ENCODE measurements at regions not wholly inside any gene's neighbourhood (a gene's known extent, or its start where the extent isn't known, plus 50 kb on each side); places are given as distances from the start of the nearest gene placed in this dataset.

GRCh38 chr1:57957576-57957975 lies 533.7 kb upstream of the DAB1 start:
- no peak for DNase-seq (ENCODE audit: low read depth in 1 of 2, low spot score in 1 of 2)
- TF ChIP-seq JUND (IDR thresholded peaks at IDR 0.05; ENCODE audit: low read depth) = no peak
- in situ Hi-C loops (cut with HindIII; ENCODE audit: low pct_unique_long_range_greater_than_20kb, low sequenced_read_pairs) = no loop called here

- no peak for DNase-seq (ENCODE audit: low read depth in 1 of 2, low spot score in 1 of 2)
- TF ChIP-seq JUND (IDR thresholded peaks at IDR 0.05; ENCODE audit: low read depth) = no peak
- in situ Hi-C loops (cut with HindIII; ENCODE audit: low pct_unique_long_range_greater_than_20kb, low sequenced_read_pairs) = no loop called here
These were observed 527.5 kb upstream of the DAB1 start for GRCh38 chr1:57951390-57951789.

GRCh38 chr1:57949168-57949567 lies 525.3 kb upstream of the DAB1 start:
- no peak for TF ChIP-seq JUND (IDR thresholded peaks at IDR 0.05; ENCODE audit: low read depth)
- in situ Hi-C loops (cut with HindIII; ENCODE audit: low pct_unique_long_range_greater_than_20kb, low sequenced_read_pairs) = no loop called here
- DNase-seq (ENCODE audit: low read depth in 1 of 2, low spot score in 1 of 2) = no peak

DNA sequence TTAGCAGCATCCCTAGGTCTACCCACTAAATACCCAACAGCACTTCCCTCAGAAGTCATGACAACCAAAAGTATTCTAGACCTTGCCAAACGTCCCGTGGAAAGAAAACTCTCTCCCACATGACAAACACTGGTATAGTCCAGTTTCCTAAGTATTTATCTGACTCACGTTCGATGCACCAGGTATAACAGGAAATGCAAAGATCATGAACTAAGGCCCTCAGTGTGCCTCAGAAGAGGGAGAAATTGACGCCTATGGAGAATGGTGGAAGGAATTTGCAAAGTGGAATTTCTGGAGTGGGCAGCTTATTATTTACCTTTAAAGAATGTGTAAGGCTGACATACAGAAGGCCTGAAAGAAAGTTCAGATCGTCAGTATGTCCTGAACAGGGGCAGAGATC lies 523.6 kb upstream of the DAB1 start:
- in situ Hi-C loops (cut with HindIII; ENCODE audit: low pct_unique_long_range_greater_than_20kb, low sequenced_read_pairs) = no loop called here
- no peak for TF ChIP-seq JUND (IDR thresholded peaks at IDR 0.05; ENCODE audit: low read depth)
- DNase-seq (ENCODE audit: low read depth in 1 of 2, low spot score in 1 of 2) = no peak

- DNase-seq (ENCODE audit: low read depth in 1 of 2, low spot score in 1 of 2) = no peak
- in situ Hi-C loops (cut with HindIII; ENCODE audit: low pct_unique_long_range_greater_than_20kb, low sequenced_read_pairs) = no loop called here
- TF ChIP-seq JUND (IDR thresholded peaks at IDR 0.05; ENCODE audit: low read depth) = no peak
These were observed 521.2 kb upstream of the DAB1 start for GRCh38 chr1:57945045-57945444.

GRCh38 chr1:57943365-57943764 lies 519.5 kb upstream of the DAB1 start:
- TF ChIP-seq JUND (IDR thresholded peaks at IDR 0.05; ENCODE audit: low read depth) = no peak

DNA sequence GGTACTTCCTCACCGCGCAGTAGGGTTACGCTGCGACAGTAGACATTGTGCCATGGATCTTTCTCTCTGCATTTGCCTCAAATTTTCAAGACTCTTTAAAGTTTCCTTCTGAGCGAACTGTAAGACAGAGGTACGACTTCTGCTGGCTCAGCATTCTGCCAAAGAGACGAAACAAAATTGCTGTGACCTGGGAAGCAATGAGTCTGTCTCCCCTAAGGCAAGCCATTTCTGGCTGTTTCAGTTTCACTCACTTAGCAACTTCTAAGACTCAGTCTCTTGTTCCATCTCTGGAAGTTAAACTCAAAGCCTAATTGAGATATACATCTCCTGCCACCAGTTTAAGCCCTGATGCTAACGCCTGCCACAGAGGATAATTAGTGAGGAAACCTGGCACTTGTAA lies 510.9 kb upstream of the DAB1 start:
- TF ChIP-seq JUND (IDR thresholded peaks at IDR 0.05; ENCODE audit: low read depth) = no peak
- DNase-seq (ENCODE audit: low read depth in 1 of 2, low spot score in 1 of 2) = no peak
- in situ Hi-C loops (cut with HindIII; ENCODE audit: low pct_unique_long_range_greater_than_20kb, low sequenced_read_pairs) = no loop called here

More at GRCh38 chr1:57943365-57943764, 519.5 kb upstream of the DAB1 start:
- DNase-seq (ENCODE audit: low read depth in 1 of 2, low spot score in 1 of 2) = no peak
- in situ Hi-C loops (cut with HindIII; ENCODE audit: low pct_unique_long_range_greater_than_20kb, low sequenced_read_pairs) = no loop called here

- no peak for DNase-seq (ENCODE audit: low read depth in 1 of 2, low spot score in 1 of 2)
- no peak for TF ChIP-seq JUND (IDR thresholded peaks at IDR 0.05; ENCODE audit: low read depth)
- in situ Hi-C loops (cut with HindIII; ENCODE audit: low pct_unique_long_range_greater_than_20kb, low sequenced_read_pairs) = no loop called here
These were observed 503.1 kb upstream of the DAB1 start for GRCh38 chr1:57927003-57927402.

DNA sequence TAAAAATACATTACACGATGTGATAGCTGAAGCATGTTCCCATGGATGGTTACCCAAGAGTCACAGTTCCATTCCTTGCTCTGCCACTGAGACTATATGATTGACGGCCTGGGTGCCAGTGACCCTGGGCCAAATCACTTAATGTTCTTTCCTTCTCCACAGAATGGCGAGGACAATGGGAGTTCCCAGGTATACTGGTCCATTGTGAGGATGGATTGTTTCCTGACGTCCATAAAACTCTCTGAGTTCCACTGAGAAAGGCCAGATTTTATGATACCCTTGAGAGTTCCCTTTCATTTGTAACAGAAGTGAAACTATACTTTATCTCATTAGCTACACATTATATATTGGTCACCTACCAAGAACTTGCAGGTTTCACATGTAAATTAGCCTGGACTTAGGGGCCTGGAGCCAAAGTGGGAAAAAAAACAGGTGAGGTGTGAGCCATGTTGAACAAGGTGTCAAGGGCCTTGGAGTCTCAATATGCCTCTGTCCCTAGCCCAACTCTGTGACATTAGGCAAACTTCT lies 502.2 kb upstream of the DAB1 start:
- in situ Hi-C loops (cut with HindIII; ENCODE audit: low pct_unique_long_range_greater_than_20kb, low sequenced_read_pairs) = no loop called here
- DNase-seq (ENCODE audit: low read depth in 1 of 2, low spot score in 1 of 2) = no peak
- TF ChIP-seq JUND (IDR thresholded peaks at IDR 0.05; ENCODE audit: low read depth) = no peak

GRCh38 chr1:57925226-57925625 lies 501.4 kb upstream of the DAB1 start:
- no peak for TF ChIP-seq JUND (IDR thresholded peaks at IDR 0.05; ENCODE audit: low read depth)
- in situ Hi-C loops (cut with HindIII; ENCODE audit: low pct_unique_long_range_greater_than_20kb, low sequenced_read_pairs) = no loop called here
- DNase-seq (ENCODE audit: low read depth in 1 of 2, low spot score in 1 of 2) = no peak

GRCh38 chr1:57922130-57922529 lies 498.3 kb upstream of the DAB1 start:
- TF ChIP-seq JUND (IDR thresholded peaks at IDR 0.05; ENCODE audit: low read depth) = no peak
- in situ Hi-C loops (cut with HindIII; ENCODE audit: low pct_unique_long_range_greater_than_20kb, low sequenced_read_pairs) = no loop called here
- no peak for DNase-seq (ENCODE audit: low read depth in 1 of 2, low spot score in 1 of 2)

- in situ Hi-C loops (cut with HindIII; ENCODE audit: low pct_unique_long_range_greater_than_20kb, low sequenced_read_pairs) = no loop called here
- DNase-seq (ENCODE audit: low read depth in 1 of 2, low spot score in 1 of 2) = no peak
- no peak for TF ChIP-seq JUND (IDR thresholded peaks at IDR 0.05; ENCODE audit: low read depth)
These were observed 492.2 kb upstream of the DAB1 start for GRCh38 chr1:57916041-57916440.

DNA sequence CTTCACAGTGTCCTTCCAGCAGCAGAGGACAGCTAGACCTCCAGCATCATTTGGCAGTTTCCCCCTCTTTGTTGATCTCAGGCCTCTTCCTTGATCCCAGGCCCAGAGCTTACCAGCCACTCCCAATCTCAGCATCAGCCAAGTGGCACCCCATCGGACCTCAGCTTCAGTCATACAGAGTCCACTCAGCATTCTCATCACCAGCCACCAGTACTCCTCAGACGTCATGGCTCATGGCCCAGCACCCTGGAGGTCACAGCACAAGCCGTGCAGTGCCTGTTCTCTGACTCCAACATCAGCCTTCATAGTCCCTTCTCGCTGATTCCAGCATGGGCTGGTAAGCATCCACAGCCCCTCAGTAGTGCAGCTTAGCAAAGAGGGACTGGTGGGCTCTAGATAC lies 487.6 kb upstream of the DAB1 start:
- no peak for TF ChIP-seq JUND (IDR thresholded peaks at IDR 0.05; ENCODE audit: low read depth)
- DNase-seq (ENCODE audit: low read depth in 1 of 2, low spot score in 1 of 2) = no peak
- in situ Hi-C loops (cut with HindIII; ENCODE audit: low pct_unique_long_range_greater_than_20kb, low sequenced_read_pairs) = no loop called here

DNA sequence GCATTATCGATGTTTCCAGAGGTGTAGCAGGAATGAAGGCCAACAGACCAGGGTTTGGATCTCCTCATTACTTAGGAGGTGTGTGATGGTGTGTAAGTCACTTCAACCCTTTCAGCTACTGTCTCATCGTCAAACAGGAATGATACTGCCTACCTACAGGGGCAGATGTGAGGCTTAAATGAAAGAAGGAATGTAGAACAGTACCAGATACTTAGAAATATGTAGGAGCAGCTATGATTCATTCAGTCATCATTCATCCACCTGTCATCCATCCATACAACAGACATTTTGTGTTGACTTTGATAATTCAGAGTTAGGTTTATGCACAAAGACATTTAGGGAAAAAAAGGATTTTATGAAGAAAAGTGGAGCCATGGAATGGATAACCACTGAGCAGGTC lies 486.9 kb upstream of the DAB1 start:
- no peak for TF ChIP-seq JUND (IDR thresholded peaks at IDR 0.05; ENCODE audit: low read depth)
- no peak for DNase-seq (ENCODE audit: low read depth in 1 of 2, low spot score in 1 of 2)
- in situ Hi-C loops (cut with HindIII; ENCODE audit: low pct_unique_long_range_greater_than_20kb, low sequenced_read_pairs) = no loop called here
